Astrocyte (in vitro differentiated cells and primary cell): ENCODE measurements at regions not wholly inside any gene's neighbourhood (a gene's known extent, or its start where the extent isn't known, plus 50 kb on each side); places are given as distances from the start of the nearest gene placed in this dataset.

ENCODE experiments used
- DNase-seq: peaks from one replicate; pipeline ENCODE4 v3.0.0-alpha.2; 2010; ENCODE audit warnings: low read depth
- FAIRE-seq: peaks from 2 replicates; lab custom pipeline; 2011; peaks lifted over from hg19 to GRCh38; lab: Jason Lieb, UNC
- H2AFZ ChIP-seq: 2 replicates; pipeline ENCODE4 v1.6.0; 2012; ENCODE audit warnings: low read depth, low read length, inconsistent platforms
- H3K27ac ChIP-seq: 2 replicates; pipeline ENCODE4 v1.5.1; 2011; ENCODE audit warnings: low read depth, low read length, inconsistent platforms
- H3K27me3 ChIP-seq: 2 replicates; pipeline ENCODE4 v1.6.0; 2011; ENCODE audit warnings: low read length, inconsistent platforms; ENCODE audit not compliant: insufficient read depth
- H3K36me3 ChIP-seq: 2 replicates; pipeline ENCODE4 v1.5.1; 2011; ENCODE audit warnings: low read length, inconsistent platforms; ENCODE audit not compliant: insufficient read depth
- H3K4me1 ChIP-seq: 2 replicates; pipeline ENCODE4 v1.5.1; 2011; ENCODE audit warnings: low read length, inconsistent platforms; ENCODE audit not compliant: insufficient read depth
- H3K4me2 ChIP-seq: 2 replicates; pipeline ENCODE4 v1.6.0; 2012; ENCODE audit warnings: low read length, inconsistent platforms
- H3K4me3 ChIP-seq: 2 replicates; pipeline ENCODE4 v1.5.1; 2011; ENCODE audit warnings: low read depth, mild to moderate bottlenecking, low read length, inconsistent platforms; ENCODE audit not compliant: insufficient read depth
- H3K79me2 ChIP-seq: 2 replicates; pipeline ENCODE4 v1.6.0; 2012; ENCODE audit warnings: mild to moderate bottlenecking, low read length, inconsistent platforms; ENCODE audit not compliant: insufficient read depth
- H3K9ac ChIP-seq: 2 replicates; pipeline ENCODE4 v1.6.0; 2012; ENCODE audit warnings: mild to moderate bottlenecking, low read length, inconsistent platforms
- H3K9me3 ChIP-seq: 2 replicates; pipeline ENCODE4 v1.5.1; 2012; ENCODE audit warnings: low read depth, mild to moderate bottlenecking, low read length, inconsistent platforms; ENCODE audit not compliant: insufficient read depth
- H4K20me1 ChIP-seq: 2 replicates; pipeline ENCODE4 v1.6.0; 2012; ENCODE audit warnings: low read length, inconsistent platforms; ENCODE audit not compliant: insufficient read depth
- H3K27ac Mint-ChIP-seq: one replicate; pipeline ENCODE4 v1.8.0; 2021; ENCODE audit warnings: mild to moderate bottlenecking, mixed read lengths; ENCODE audit not compliant: unreplicated experiment
- H3K27me3 Mint-ChIP-seq: one replicate; pipeline ENCODE4 v1.8.0; 2021; ENCODE audit warnings: low read depth, mixed read lengths; ENCODE audit not compliant: unreplicated experiment
- H3K36me3 Mint-ChIP-seq: one replicate; pipeline ENCODE4 v1.8.0; 2021; ENCODE audit warnings: low read depth, mixed read lengths; ENCODE audit not compliant: unreplicated experiment
- H3K4me1 Mint-ChIP-seq: one replicate; pipeline ENCODE4 v1.8.0; 2021; ENCODE audit warnings: low read depth, mixed read lengths; ENCODE audit not compliant: unreplicated experiment
- H3K4me3 Mint-ChIP-seq: one replicate; pipeline ENCODE4 v1.8.0; 2021; ENCODE audit warnings: mild to moderate bottlenecking, moderate library complexity, mixed read lengths; ENCODE audit not compliant: unreplicated experiment
- H3K9me3 Mint-ChIP-seq: one replicate; pipeline ENCODE4 v1.8.0; 2021; ENCODE audit warnings: mild to moderate bottlenecking, mixed read lengths; ENCODE audit not compliant: unreplicated experiment
- EZH2 ChIP-seq: IDR thresholded peaks from 2 replicates; pipeline ENCODE4 v1.6.1; 2012; ENCODE audit warnings: mild to moderate bottlenecking, low read length, inconsistent platforms; ENCODE audit not compliant: insufficient read depth
- TF ChIP-seq, protein P1 (sequence below): IDR thresholded peaks from 2 replicates; pipeline ENCODE4 v1.5.1; 2011; ENCODE audit warnings: low read depth, mild to moderate bottlenecking, inconsistent platforms, low read length, moderate library complexity; ENCODE audit not compliant: insufficient read depth

DNA sequence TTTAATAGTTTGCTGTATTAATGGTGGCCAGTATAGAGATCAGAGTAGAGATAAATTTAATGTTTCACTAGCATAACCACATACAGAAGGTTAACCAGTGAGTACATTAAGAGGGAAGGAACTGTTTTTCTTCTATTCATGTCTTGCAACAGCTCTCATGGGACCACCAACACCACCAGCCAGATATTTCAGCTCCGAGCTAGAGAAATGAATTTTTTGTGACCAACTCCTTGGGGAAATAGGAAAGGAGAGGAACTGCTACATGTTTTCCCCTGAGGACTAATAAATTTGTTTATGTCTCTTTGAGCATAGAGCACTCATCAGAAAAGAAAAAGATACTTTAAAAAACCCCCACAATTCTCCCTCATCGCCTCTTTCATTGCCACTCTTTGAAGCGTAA is 247.5 kb downstream of the MBNL1 start:
- Mint-ChIP-seq H3K4me3 (no peak overlapping the region), H3K27ac (no peak overlapping the region)

DNA sequence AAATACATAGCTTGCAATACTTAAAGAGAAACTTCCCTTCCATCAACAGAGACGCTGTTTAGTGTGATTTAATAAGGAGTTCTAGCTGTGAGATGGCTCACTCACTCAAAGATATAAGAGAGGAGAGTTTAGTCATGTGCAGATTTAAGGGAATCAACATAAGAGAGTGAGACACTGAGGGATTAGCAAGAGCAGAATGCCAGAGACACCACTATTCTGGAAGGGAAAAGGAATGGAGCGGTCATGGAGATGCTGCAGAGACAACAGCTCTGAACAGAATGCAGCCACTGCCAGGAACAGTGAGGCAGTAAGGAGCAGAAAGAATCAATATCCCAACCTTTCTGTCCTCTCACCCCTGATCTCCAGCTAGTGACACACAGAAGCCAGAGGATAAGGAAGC is 248.8 kb downstream of the MBNL1 start:
- H2AFZ ChIP-seq, result no peak overlapping the region

More for the DNA sequence above, 247.5 kb downstream of the MBNL1 start:
- H4K20me1 ChIP-seq, result no peaks in the 10 kb centered on the region
- TF ChIP-seq, protein P1, sequence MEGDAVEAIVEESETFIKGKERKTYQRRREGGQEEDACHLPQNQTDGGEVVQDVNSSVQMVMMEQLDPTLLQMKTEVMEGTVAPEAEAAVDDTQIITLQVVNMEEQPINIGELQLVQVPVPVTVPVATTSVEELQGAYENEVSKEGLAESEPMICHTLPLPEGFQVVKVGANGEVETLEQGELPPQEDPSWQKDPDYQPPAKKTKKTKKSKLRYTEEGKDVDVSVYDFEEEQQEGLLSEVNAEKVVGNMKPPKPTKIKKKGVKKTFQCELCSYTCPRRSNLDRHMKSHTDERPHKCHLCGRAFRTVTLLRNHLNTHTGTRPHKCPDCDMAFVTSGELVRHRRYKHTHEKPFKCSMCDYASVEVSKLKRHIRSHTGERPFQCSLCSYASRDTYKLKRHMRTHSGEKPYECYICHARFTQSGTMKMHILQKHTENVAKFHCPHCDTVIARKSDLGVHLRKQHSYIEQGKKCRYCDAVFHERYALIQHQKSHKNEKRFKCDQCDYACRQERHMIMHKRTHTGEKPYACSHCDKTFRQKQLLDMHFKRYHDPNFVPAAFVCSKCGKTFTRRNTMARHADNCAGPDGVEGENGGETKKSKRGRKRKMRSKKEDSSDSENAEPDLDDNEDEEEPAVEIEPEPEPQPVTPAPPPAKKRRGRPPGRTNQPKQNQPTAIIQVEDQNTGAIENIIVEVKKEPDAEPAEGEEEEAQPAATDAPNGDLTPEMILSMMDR, result no peak
- no peak for TF ChIP-seq EZH2
- H3K27me3 ChIP-seq, result no peaks in the 10 kb centered on the region
- DNase-seq (no peak), FAIRE-seq (no peak)
- no peaks in the 10 kb centered on the region for H3K36me3 ChIP-seq
- H2AFZ ChIP-seq, result no peak overlapping the region
- H3K27ac ChIP-seq, result no peak overlapping the region
- H3K4me3 ChIP-seq, result no peak overlapping the region
- no peaks in the 10 kb centered on the region for H3K36me3 Mint-ChIP-seq
- no peaks in the 10 kb centered on the region for H3K4me1 Mint-ChIP-seq
- H3K4me1 ChIP-seq, result no peaks in the 10 kb centered on the region
- no peaks in the 10 kb centered on the region for H3K9me3 ChIP-seq
- H3K27me3 Mint-ChIP-seq, result no peaks in the 10 kb centered on the region
- no peaks in the 10 kb centered on the region for H3K79me2 ChIP-seq
- H3K9me3 Mint-ChIP-seq, result no peaks in the 10 kb centered on the region
- H3K4me2 ChIP-seq, result no peak overlapping the region
- H3K9ac ChIP-seq, result no peak overlapping the region

DNA sequence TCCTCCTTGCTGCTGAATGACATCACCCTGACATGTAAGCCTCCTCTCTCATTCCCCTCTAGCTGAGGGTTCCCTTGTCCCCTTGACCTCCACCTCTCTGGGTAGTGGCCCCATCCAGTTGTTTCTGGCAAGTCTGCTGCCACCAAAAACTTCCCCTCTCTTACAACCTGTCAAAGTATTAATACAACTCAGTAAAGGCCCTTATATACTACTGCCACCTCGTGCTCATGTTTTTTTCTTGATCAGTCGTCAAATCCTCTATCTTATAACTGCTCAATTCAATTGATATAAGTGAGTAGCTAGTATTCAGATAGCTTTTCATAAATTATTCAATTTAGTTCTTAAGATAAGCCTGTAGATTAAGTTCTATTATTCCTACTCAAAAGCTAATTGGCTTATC is 249.6 kb downstream of the MBNL1 start:
- Histone ChIP-seq H3K27me3 (no peaks in the 10 kb centered on the region), H3K36me3 (no peaks in the 10 kb centered on the region), H3K4me1 (no peaks in the 10 kb centered on the region), H2AFZ (no peak overlapping the region), H3K79me2 (no peaks in the 10 kb centered on the region), H3K9me3 (no peaks in the 10 kb centered on the region), H3K4me3 (no peak overlapping the region), H3K9ac (no peak overlapping the region), H3K27ac (no peak overlapping the region), H3K4me2 (no peak overlapping the region), H4K20me1 (no peaks in the 10 kb centered on the region)
- Mint-ChIP-seq H3K4me1 (no peaks in the 10 kb centered on the region), H3K9me3 (no peaks in the 10 kb centered on the region), H3K27me3 (no peaks in the 10 kb centered on the region), H3K36me3 (no peaks in the 10 kb centered on the region), H3K4me3 (no peak overlapping the region), H3K27ac (no peak overlapping the region)
- DNase-seq (no peak), FAIRE-seq (no peak)
- TF ChIP-seq, protein P1, result no peak
- no peak for TF ChIP-seq EZH2

More for the DNA sequence above, 248.8 kb downstream of the MBNL1 start:
- Mint-ChIP-seq H3K4me3 (no peak overlapping the region), H3K9me3 (no peaks in the 10 kb centered on the region), H3K36me3 (no peaks in the 10 kb centered on the region), H3K27me3 (no peaks in the 10 kb centered on the region), H3K27ac (no peak overlapping the region), H3K4me1 (no peaks in the 10 kb centered on the region)
- H3K27ac ChIP-seq, result no peak overlapping the region
- no peak for TF ChIP-seq EZH2
- TF ChIP-seq, protein P1, result no peak
- no peak overlapping the region for H3K4me3 ChIP-seq
- no peaks in the 10 kb centered on the region for H3K36me3 ChIP-seq
- no peaks in the 10 kb centered on the region for H3K9me3 ChIP-seq
- no peaks in the 10 kb centered on the region for H4K20me1 ChIP-seq
- H3K4me1 ChIP-seq, result no peaks in the 10 kb centered on the region
- H3K4me2 ChIP-seq, result no peak overlapping the region
- no peak for DNase-seq
- no peak overlapping the region for H3K9ac ChIP-seq
- no peaks in the 10 kb centered on the region for H3K27me3 ChIP-seq
- no peaks in the 10 kb centered on the region for H3K79me2 ChIP-seq
- FAIRE-seq, result no peak
